Stimulated activated CD8-positive, alpha-beta memory T cell treated with anti-CD3 and anti-CD28 coated beads, Interleukin-7, amount 100 ng/mL, for 48 hours (primary cell): ENCODE measurements at regions not wholly inside any gene's neighbourhood (a gene's known extent, or its start where the extent isn't known, plus 50 kb on each side); places are given as distances from the start of the nearest gene placed in this dataset.
"Not testable (repeated sequence)": the region's sequence is repeated elsewhere in the genome, so short reads cannot be mapped to it uniquely, and the experiment has no call there.

Experiments used
- DNase-seq, 2 donors: peaks; one replicate each; pipeline ENCODE4 v3.0.0-alpha.2; 2020; ENCODE audit warnings: low read depth in 1 of 2; ENCODE audit errors: extremely low read depth in 1 of 2

DNA sequence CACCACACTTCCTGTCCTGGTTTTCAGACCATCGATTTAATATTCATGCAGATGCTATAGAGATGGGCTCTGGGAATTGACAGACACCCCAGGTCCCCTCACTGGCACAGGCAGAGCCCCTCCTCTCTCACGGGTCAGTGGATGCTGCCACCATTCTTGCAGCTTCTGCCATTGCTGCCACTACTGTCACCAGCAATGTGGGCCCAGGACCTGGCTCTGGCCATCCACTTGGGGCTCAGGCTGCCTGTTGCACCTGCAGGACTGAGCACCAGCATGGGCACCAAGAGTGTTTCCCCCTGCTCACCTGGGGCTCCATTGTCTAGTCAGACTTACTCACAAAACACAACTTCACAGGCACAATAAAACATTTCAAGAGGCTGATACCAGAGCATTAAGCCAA lies 479.0 kb upstream of the ZNF608 start:
- no peak for DNase-seq

DNA sequence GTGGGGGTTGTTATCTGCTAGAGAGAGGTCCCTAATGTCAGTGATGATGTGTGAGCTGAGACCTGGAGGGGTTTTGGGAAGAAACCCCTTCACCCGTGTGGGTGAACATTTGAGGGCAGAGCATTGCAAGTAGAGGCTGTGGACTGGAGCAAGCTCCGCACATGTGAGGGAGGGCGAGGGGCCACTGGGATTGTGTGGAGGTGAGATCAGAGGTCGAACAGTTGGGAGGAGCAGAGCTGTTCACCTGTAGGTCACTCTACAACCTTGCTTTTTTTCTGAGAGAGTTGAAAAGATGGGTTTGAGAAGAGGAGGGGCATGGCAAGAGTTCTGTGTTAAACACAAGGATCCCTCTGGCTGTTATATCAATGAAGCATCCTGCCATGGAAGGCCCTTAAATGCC lies 480.4 kb upstream of the ZNF608 start:
- DNase-seq = no peak

DNA sequence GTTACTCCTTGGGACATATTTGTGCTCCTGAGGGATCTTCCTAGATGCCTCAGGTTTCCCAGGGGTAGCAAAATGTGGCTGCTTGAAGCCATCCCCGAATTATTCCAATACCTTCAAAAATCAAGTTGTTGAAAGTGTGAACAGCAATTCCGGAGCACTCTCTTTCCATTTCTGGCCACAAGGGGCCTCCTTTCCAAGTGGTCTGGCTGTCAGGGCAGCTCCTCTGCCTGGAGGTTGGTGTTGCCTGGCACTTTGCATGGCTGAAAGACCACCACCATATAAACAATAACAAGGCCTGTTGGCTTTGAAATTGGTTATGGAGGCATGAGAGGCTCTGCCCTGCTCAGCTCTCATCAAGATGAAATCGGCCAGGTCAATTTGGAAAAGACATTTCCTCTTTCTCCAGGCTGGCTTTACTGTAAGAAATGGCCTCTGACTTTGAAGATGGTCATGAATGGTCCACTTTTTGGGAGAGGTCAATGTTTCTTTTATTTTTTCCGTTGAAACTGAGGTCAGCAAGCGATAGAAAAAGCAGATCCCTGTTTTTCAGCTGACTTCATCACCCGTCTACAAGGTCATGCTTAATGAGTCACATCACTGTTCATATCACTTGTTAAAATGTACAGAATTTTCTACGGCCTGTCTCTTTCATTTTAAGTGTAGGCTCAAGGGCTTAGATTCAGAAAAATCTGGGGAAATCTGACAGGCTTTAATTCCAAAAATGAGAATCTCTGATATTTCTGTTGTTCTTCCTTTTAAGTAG lies 481.1 kb upstream of the ZNF608 start:
- no peak for DNase-seq

DNA sequence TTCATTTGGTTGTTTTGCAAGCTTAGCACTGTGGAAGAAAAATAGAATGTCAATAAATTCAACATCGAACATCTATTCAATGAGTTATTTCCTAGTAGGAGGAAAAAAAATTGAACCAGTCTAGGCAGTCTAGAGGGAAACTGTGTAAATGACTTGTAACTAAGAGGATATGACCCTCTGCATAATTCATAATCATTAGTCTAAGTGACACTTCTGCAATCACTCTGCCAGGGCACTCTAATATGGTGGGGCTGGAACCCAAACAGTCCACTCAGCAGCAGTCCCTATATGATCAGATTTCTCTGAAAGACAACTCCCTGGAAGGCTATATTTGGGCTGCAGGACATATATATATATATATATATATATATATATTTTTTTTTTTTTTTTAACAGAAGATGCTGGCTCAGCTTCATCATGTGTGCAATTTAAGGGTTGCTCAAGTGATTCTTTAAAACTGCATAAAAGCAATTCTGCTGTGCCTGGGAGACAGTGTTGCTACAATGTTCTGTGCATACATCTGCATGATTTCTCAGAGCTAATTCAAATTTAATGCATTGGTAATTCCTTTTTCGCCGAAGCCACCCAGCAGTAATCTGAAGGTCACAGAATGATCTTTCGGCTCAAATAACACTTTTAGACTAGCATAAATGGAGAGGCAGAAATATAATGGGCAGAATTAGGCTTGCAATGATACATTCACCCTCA lies 482.1 kb upstream of the ZNF608 start:
- DNase-seq = no peak

DNA sequence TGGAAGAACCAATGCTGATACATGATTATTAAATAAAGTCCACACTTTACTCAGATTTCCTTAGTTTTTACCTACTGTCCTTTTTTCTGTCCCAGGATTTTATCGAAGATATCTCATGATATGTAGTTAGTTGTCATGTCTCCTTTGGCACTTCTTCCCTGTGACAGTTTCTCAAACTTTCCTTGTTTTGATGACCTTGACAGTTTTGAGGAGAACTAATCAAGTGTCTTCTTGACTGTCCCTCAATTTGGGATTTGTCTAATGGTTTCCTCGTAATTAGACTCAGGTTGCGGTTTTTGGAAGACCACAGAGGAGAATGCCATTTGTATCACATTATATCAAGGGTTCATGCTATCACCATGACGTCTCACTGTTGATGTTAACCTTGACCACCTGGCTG lies 483.1 kb upstream of the ZNF608 start:
- DNase-seq = no peak

DNA sequence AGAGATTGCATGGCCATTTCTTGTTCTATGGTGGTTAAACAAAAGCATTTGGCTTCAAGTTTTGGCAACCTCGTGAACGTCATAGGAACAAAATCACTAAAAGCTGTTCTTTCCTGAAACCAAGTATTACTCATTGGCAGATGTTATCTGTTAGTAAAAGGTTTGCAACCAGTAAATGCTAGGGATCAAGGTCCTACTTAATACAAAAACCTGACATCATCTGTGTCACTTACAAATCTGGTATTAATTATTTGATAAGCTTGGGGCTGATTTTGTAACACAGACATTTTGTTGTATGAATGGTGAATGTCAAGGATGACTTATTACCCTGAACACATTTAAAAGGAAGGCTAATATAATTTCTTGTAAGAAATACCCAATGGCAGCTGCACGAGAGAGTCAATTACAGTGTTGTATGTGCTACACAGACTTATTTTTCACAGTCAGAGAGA lies 486.4 kb upstream of the ZNF608 start:
- no peak for DNase-seq

DNA sequence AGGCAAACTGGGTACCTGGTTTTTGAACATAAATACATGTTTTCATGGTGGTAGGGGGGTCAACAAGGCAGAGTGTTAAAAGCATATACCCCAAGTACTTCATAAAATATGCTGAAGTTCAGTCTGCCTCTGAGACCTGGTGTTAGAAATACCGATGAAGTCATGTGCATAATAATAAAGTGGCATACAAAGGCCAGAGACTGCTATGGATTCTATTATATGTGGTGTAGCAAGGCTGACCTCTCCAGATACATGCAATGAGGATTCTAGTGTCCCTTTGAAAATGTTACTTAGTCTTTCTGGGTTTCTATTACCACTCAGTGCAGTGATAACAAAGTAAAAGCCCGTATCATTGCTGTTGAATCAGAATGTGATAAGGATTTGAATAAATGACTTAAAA lies 487.5 kb upstream of the ZNF608 start:
- DNase-seq = no peak

DNA sequence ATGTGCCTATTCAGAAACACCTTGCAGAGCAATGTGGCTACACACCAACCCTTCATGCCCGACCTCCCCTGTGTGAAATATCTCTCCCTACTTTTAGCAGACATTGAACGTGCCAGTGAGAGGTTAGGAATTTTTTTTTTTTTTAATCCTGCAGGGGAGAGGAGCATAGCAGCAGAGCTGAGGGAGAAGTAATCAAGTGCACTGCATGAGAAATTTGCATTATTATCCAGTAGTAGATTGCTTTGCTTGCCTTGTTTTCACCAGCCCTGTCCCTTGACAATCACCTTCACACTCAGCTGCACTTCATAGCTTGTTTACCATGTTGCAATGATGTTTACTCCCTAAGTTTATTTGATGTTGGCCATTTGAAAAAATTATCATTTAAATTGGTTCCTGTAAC lies 489.6 kb upstream of the ZNF608 start:
- no peak for DNase-seq

DNA sequence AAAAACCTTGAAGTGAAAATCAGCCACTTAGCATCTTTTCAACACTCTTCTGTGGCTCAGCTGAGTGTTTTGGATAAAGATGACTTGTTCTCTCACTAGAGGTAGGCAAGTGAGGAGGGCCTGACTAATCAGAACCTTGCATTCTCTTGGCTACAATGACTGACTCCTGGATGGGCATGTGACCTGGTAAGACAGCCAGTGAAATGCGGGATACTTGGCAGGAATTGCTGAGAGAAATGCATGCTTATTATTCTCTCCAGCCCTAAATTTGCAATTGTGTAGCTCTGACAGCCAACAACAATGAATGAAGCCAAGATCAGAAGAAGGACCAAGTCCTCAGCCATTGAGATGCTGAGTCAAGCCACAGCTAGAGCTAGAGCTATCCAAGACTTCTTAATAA lies 490.5 kb upstream of the ZNF608 start:
- no peak for DNase-seq

DNA sequence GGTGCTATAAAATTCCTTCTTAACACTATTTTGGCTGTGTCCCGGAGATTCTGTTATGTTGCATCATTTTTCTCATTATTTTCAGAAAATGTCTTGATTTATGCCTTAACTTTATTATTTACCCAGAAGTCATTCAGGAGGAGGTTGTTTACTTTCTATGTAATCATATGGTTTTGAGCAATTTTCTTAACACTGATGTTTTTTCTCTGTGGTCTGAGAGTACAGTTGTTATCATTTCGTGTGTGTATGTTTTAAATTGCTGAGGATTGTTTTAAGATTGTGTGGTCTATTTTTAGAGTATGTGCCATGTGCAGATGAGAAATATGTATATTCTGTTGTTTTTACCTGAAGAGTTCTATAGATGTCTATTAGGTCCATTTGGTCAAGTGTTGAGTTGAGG lies 498.1 kb upstream of the ZNF608 start:
- no peak for DNase-seq

DNA sequence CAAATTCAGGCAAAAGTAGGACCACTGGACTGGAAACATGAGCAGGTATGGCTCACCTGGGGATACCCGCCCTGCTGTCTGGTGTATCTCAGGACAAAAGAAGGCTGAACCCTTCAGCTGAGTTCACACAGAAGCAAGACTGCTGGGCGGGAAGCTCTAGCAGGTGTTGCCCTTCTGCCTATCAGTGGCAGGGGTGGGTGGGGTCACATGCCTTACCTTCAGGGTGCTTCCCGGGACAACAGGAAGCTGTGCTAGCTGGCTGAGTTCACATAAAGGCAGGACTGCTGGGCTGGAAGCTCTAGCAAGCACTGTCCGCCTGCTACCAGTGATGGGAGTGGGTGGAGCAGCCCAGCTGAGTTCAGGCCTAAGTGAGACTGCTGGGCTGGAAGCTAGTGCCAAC lies 498.8 kb upstream of the ZNF608 start:
- DNase-seq = no peak

DNA sequence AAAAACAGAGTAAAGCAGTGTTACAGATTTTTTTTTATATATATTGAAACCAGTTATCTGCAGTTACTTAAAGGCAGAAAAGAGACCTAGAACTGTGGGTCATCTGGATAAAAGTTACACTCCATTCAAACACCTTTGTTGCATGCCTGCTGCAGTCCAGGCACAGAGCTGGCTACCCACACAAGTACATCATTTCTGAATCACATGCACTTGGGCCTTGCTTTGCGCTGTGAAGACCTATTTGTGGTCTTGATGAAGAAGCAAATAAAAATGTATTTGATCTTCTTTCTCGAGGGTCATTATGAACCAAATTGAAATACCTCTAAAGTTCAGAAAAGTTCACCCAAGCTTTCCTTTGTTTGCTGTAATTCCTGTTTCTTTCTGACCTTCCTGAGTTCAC lies 503.0 kb upstream of the ZNF608 start:
- no peak for DNase-seq

DNA sequence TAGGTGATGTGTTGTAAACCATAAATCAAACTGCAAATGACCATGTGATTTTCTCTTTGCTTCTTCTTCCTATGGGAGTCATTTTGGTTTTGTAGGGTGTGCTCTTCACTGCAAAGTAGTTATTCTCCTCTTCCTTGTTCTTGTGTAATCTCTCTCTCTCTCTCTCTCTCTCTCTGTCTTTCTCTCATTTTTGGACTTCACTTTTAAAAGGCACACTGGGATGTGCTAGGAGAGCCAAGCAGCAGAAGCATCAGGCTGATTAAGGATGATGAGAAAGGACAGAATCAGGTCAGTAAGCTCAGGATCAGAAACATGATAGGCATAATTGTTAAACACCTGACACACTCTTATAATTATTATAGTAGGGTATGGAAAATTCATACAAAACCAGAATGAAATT lies 505.3 kb upstream of the ZNF608 start:
- DNase-seq = no peak

DNA sequence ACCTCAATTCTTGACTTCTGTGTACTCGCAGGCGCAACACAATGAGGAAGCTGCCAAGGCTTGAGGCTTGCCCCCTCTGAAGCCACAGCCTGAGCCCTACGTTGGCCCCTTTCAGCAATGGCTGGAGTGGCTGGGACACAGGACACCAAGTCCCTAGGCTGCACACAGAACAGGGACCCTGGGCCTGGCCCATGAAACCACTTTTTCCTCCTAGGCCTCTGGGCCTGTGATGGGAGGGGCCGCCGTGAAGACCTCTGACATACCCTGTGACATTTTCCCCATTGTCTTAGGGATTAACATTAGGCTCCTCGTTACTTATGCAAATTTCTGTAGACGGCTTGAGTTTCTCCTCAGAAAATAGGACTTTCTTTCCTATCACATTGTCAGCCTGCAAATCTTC lies 507.2 kb upstream of the ZNF608 start:
- not testable (repeated sequence) for DNase-seq

DNA sequence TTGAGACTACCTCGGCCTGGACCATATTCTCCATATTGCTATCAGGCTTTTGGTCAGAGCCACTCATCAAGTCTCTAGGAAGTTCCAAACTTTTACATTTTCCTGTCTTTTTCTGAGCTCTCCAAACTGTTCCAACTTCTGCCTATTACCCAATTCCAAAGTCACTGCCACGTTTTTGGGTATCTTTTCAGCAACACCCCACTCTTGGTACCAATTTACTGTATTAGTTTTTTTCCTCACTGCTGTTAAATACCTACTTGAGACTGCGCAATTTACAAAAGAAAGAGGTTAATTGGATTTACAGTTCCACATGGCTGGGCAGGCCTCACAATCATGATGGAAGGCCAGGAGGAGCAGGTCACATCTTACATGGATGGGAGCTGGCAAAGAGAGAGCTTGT lies 507.8 kb upstream of the ZNF608 start:
- DNase-seq = no peak

DNA sequence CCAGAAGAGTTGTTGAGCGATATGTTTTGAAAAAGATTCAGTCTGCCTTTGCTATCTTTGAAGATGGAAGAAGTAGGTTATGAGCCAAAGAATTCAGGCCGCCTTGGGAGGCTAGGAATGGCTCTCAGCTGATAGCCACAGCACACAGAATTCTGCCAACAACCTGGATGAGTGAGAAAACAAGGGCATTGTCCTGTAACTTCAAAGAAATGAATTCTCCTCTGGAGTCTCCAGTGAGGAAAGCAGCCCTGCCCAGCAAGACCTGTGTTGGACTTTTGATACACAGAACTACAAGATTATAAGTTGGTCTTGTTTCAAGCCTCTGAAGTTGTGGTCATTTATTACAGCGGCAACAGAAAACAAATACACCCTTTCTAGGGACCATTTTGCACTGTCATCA lies 509.9 kb upstream of the ZNF608 start:
- no peak for DNase-seq

DNA sequence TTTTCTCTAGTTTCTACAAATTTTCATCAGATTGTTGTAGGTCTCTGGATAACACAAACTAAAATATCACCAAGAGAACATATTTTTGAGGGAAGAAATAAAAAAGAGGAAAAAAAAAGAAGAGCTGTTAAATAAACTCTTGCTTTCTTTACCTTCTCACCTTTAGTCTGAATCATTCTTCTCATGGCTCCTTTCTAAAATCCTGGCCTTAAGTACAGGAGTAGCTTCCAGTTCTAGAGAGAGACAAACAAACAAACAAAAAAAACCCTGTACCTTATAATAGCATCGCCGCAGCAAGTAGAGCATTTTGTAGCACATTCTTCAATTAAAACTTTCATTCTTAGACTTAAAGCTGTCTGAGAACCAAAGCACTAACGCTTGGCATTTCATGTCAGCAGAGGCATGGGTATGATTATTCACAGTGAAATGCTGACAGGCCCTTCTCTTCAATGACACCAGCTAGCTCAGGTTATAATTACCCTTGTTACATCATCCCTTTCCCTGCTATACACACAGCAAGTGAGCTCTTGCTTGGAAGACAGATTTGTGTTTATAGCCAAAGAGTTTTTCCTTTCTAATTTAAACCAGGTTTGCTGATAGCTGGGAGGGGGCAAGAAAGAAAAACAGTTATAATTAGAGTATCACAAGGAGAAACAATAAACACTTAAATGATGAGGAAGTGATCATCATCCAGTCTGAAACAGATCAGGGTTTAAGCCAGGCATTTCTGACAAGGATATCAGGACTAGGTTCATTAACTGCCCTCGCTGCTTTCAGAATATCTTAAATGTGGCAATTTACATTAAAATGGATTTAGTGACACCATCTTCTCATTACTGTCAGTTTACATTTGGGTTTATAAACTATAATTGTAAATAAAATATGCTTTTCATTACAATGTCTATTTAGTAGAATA lies 510.9 kb upstream of the ZNF608 start:
- no peak for DNase-seq

DNA sequence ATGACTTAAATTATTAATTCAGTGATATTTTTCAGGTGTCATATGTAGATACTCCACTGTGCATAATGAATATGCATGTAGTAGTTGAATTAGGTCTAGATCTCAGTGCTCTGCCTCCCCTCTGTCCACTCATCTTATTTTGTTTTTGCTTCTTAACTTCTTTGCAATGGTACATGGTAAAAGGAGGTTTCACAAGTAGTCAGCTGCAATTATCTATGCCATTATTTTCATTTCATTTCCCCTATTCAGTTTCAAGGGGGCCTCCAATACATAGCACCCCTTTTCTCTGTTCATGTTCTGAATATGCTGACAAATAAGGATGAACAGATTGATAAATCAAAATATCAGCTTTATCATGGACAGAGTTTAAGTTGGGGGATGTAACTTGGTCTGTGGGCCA lies 511.6 kb upstream of the ZNF608 start:
- no peak for DNase-seq

DNA sequence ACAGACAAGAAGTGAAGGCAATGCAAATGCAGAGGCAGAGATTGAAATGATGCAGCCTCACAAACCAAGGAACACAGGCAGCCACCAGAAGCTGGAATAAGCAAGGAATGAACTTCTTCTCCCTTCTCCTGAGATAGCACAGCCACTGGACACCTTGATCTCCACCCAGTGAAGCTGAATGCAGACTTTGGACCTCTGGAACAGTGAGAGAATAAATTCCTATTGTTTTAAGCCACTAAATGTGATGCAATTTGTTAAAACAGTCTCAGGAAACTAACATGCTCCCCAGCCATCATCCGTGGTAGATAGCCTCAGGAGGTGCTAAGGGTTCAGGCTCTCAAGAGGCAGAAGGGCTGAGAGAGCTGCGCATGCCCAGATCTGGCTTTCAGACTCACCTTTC lies 512.2 kb upstream of the ZNF608 start:
- DNase-seq = no peak

DNA sequence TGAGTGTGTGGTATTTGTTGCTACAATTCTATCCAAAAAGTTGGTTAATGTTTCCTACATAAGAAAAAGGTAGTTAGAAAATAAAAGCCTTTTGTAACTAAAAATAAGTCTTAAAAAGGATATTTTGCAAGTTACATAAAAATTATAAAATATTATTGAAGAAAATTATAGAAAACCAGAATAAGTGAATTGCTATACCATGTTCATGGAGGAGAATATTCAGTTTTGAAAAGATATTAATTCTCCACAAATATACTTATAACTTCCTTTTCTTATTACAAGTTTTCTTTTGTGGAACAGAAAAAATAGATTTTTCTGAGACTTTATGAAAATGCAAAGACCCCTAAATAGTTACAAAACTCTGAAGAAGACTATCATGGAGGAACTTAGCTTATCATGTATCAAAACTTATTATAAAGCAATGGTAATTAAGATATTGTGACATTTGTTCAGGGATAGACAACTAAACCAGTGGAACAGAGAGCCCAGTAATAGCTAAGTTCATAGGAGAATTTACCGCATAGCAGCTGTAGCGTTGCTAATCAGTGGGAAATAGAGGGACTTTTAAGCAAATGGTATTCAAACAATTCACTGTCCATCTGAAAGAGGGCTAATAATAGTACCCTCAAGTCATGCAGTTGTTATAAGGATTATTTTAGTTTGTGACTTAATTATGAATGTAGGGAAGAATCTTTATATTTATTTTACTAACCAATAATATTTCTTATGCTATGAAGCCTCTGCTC lies 515.2 kb upstream of the ZNF608 start:
- DNase-seq = no peak

DNA sequence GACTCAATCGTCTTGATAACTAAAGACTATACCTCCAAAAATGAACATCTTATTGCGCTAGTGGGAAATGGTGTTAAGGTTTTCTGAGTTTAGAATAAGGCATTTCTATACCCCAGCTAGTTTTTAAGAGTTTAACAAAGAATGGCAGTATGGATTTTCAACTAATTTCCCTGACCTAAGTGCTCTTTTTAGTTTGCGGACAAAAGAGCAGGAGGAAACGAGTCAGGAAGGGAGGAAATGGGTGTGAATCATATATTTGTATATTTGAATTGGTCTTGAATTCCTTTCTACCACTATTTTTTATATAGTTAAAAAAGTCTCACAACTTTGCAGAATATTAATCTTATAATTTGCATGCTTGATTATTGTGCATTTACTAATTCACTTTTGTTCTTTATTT lies 516.3 kb upstream of the ZNF608 start:
- DNase-seq = no peak
